Neural cell (in vitro differentiated cells): ENCODE measurements at regions not wholly inside any gene's neighbourhood (a gene's known extent, or its start where the extent isn't known, plus 50 kb on each side); places are given as distances from the start of the nearest gene placed in this dataset.

Experiments
- EP300 ChIP-seq: fragments of 450-650 bp; conservative IDR thresholded peaks from 2 replicates; pipeline ENCODE4 v1.6.1; 2014; ENCODE audit warnings: antibody characterized with exemption, mild to moderate bottlenecking, moderate library complexity; ENCODE audit not compliant: poor library complexity, severe bottlenecking
- EZH2 ChIP-seq: fragments of 200-600, 300-800 bp; shearing (Covaris generic), sonication (generic); IDR thresholded peaks from 2 replicates; pipeline ENCODE4 v1.6.1; 2014; ENCODE audit warnings: antibody characterized with exemption, low read length, borderline replicate concordance, mild to moderate bottlenecking; ENCODE audit not compliant: insufficient read depth, poor library complexity, severe bottlenecking
- MXI1 ChIP-seq: fragments of 450-650 bp; conservative IDR thresholded peaks from 2 replicates; pipeline ENCODE4 v1.6.1; 2014; ENCODE audit warnings: antibody characterized with exemption, mild to moderate bottlenecking; ENCODE audit not compliant: poor library complexity, severe bottlenecking
- POLR2AphosphoS5 ChIP-seq: IDR thresholded peaks from 2 replicates; pipeline ENCODE4 v1.6.1; 2012
- REST ChIP-seq: IDR thresholded peaks from 2 replicates; pipeline ENCODE4 v1.6.1; 2012; ENCODE audit warnings: borderline replicate concordance
- SMC3 ChIP-seq: fragments of 450-650 bp; conservative IDR thresholded peaks from 2 replicates; pipeline ENCODE4 v1.6.1; 2014; ENCODE audit warnings: antibody characterized with exemption, mild to moderate bottlenecking, moderate library complexity; ENCODE audit not compliant: poor library complexity
- TF ChIP-seq, protein P1 (sequence below): fragments of 450-650 bp; IDR thresholded peaks from 2 replicates; pipeline ENCODE4 v1.5.1; 2014; ENCODE audit warnings: antibody characterized with exemption, mild to moderate bottlenecking, moderate library complexity; ENCODE audit not compliant: poor library complexity, severe bottlenecking

GRCh38 chr1:219362702-219363101, 189.0 kb downstream of the LYPLAL1 start:
- TF ChIP-seq, protein P1, sequence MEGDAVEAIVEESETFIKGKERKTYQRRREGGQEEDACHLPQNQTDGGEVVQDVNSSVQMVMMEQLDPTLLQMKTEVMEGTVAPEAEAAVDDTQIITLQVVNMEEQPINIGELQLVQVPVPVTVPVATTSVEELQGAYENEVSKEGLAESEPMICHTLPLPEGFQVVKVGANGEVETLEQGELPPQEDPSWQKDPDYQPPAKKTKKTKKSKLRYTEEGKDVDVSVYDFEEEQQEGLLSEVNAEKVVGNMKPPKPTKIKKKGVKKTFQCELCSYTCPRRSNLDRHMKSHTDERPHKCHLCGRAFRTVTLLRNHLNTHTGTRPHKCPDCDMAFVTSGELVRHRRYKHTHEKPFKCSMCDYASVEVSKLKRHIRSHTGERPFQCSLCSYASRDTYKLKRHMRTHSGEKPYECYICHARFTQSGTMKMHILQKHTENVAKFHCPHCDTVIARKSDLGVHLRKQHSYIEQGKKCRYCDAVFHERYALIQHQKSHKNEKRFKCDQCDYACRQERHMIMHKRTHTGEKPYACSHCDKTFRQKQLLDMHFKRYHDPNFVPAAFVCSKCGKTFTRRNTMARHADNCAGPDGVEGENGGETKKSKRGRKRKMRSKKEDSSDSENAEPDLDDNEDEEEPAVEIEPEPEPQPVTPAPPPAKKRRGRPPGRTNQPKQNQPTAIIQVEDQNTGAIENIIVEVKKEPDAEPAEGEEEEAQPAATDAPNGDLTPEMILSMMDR = no peak
- TF ChIP-seq REST = no peak
- TF ChIP-seq MXI1 = no peak
- no peak for TF ChIP-seq POLR2AphosphoS5
- no peak for TF ChIP-seq SMC3
- TF ChIP-seq EZH2 = no peak
- no peak for TF ChIP-seq EP300
